Heart right ventricle (tissue), 16 donors: ENCODE measurements at regions not wholly inside any gene's neighbourhood (a gene's known extent, or its start where the extent isn't known, plus 50 kb on each side); places are given as distances from the start of the nearest gene placed in this dataset.

Experiments
- ATAC-seq, 8 donors: fragments of 200-7000 bp; cut with Tn5 transposase; one replicate each; pipeline ENCODE4 v1.9.1; 2020; ENCODE audit warnings: mild to moderate bottlenecking in 8 of 8, moderate library complexity in 8 of 8, moderate number of reproducible peaks in 1 of 8
- DNase-seq, 2 donors: peaks; one replicate each; pipeline ENCODE4 v3.0.0-alpha.2; 2020
- H3K27ac ChIP-seq, 10 donors: fragments of 200-600 bp; sonication (generic) in 2 of 10; one replicate each; pipeline versions ENCODE4 v1.5.0 to v1.8.0; 2020 to 2022; ENCODE audit warnings: mild to moderate bottlenecking in 3 of 10
- H3K27me3 ChIP-seq, 7 donors: fragments of 200-600 bp; one replicate each; pipeline ENCODE4 v1.8.0; 2021 to 2022; ENCODE audit warnings: mild to moderate bottlenecking in 2 of 7
- H3K36me3 ChIP-seq, 9 donors: fragments of 200-600 bp; sonication (generic) in 1 of 9; one replicate each; pipeline versions ENCODE4 v1.5.0 to v1.8.0; 2020 to 2022; ENCODE audit warnings: mild to moderate bottlenecking in 2 of 9
- H3K4me1 ChIP-seq, 9 donors: fragments of 200-600 bp; sonication (generic) in 1 of 9; one replicate each; pipeline versions ENCODE4 v1.5.0 to v1.8.0; 2020 to 2022; ENCODE audit warnings: mild to moderate bottlenecking in 4 of 9
- H3K4me3 ChIP-seq, 10 donors: fragments of 200-600 bp; sonication (generic) in 2 of 10; one replicate each; pipeline versions ENCODE4 v1.5.0 to v1.8.0; 2020 to 2022; ENCODE audit warnings: mild to moderate bottlenecking in 7 of 10, moderate library complexity in 2 of 10
- H3K9me3 ChIP-seq, 11 donors: fragments of 200-600 bp in 10 of 11; sonication (generic) in 2 of 11; one replicate each; pipeline versions ENCODE4 v1.5.0 to v1.8.0; 2013 to 2022; ENCODE audit warnings: mild to moderate bottlenecking in 2 of 11, control low read depth in 1 of 11, moderate library complexity in 1 of 11
- CTCF ChIP-seq, 9 donors: fragments of 200-600 bp; sonication (generic) in 2 of 9; IDR thresholded peaks; one replicate each; pipeline versions ENCODE4 v1.5.0 to v1.8.0; 2021 to 2022; ENCODE audit warnings: antibody characterized with exemption in 9 of 9, mild to moderate bottlenecking in 5 of 9, moderate library complexity in 1 of 9
- WGBS, 2 donors: extraction: QIAGEN DNeasy Blood & Tissue Kit; methylation state at CpG; one replicate each; pipeline ENCODE4 v1.1.7; 2013; ENCODE audit warnings: inconsistent platforms in 1 of 2; 5-methylcytosine and 5-hydroxymethylcytosine counted together
- intact Hi-C, 10 donors: fragments of 100-400 bp; cut with DNase I; formaldehyde crosslinking; loops; one replicate each; pipeline versions ENCODE4 v1.11.1 to v1.14.2; 2022
- donor health status: Arrhythmogenic right ventricular cardiomyopathy.
- donor health status: ischemic (EF 13 %, LVEDD 7.1; RV severe dilation, severe dysfunction).
- donor health status: healthy with polysubstance abuse.
- donor health status: DM: no; HTN: yes; CAD: no.
- donor health status: DM: no; HTN: no; CAD: no.
- donor health status: ischemic (EF 25% LVEDD 6.9; RV normal size, moderate dysfunction).
- donor health status: ischemic (EF 25% LVEDD 5.7; RV mildly dilated, moderate dysfunction).
- donor health status: healthy.
- donor health status: DM: yes; HTN: yes; CAD: no.
- donor health status: Ischemic cardiomyopathy.
- donor health status: ischemic (EF 35%, LVEDD 5.7; RV mildly dilated, moderate dysfunction).
- donor health status: nonischemic (EF 11% LVEDD 7.7; RV severe dilation, severe dysfunction).
- donor health status: DM: yes; HTN: yes; CAD: no.
- donor health status: PGD.
- donor health status: ischemic (EF 29% LVEDD 5.4; RV normal size, mild dysfunction).
- donor health status: nonischemic (EF 23%, LVEDD 6.1; RV moderate dilation, normal function).

DNA sequence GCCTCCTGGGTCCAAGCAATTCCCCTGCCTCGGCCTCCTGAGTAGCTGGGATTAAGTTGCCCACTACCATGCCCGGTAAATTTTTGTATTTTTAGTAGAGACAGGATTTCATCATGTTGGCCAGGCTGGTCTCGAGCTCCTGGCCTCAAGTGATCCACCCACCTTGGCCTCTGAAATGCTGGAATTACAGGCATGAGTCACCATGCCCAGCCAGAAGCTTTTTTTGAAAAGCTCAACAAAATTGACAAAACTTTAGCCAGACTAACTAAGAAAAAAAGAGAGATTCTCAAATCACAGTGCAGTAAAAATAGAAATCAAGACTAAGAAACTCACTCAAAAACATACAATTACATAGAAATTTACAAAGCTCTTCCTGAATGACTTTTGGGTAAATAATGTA is 420.6 kb downstream of the COL12A1 start:
- H3K9me3 ChIP-seq = peaks cover 0 to 23% (median 0%) of the 10 kb centered on the region in 11 donors
- H3K4me1 ChIP-seq = no peaks in the 10 kb centered on the region
- no peak overlapping the region for H3K4me3 ChIP-seq
- H3K27ac ChIP-seq = no peak overlapping the region
- no peaks in the 10 kb centered on the region for H3K36me3 ChIP-seq
- TF ChIP-seq CTCF (IDR thresholded peaks at IDR 0.05) = no peak
- no peak for ATAC-seq
- WGBS, 2 donors = 71 to 72% methylated on average over 3 of the region's 3 CpGs
- intact Hi-C loops = no loop called here
- no peaks in the 10 kb centered on the region for H3K27me3 ChIP-seq
- DNase-seq = no peak

- peaks cover 0 to 23% (median 0%) of the 10 kb centered on the region in 11 donors for H3K9me3 ChIP-seq
- peak in 2 of 8 donors; percentile 25 to 27 for ATAC-seq
- no peaks in the 10 kb centered on the region for H3K27me3 ChIP-seq
- intact Hi-C loops = no loop called here
- TF ChIP-seq CTCF (IDR thresholded peaks at IDR 0.05) = no peak
- H3K4me1 ChIP-seq = no peaks in the 10 kb centered on the region
- no peak overlapping the region for H3K4me3 ChIP-seq
- WGBS, 2 donors = 50 to 61% methylated on average over 1 of the region's 1 CpG
- peak overlapping the region in 2 of 10 donors; percentile 6 to 52 for H3K27ac ChIP-seq
- H3K36me3 ChIP-seq = no peaks in the 10 kb centered on the region
- DNase-seq = no peak
Measured at GRCh38 chr6:74782346-74782745, 423.5 kb downstream of the COL12A1 start.

- no peaks in the 10 kb centered on the region for H3K4me1 ChIP-seq
- no peaks in the 10 kb centered on the region for H3K27me3 ChIP-seq
- no peak overlapping the region for H3K27ac ChIP-seq
- intact Hi-C loops = no loop called here
- H3K36me3 ChIP-seq = no peaks in the 10 kb centered on the region
- H3K9me3 ChIP-seq = peaks cover 0 to 12% (median 0%) of the 10 kb centered on the region in 11 donors
- no peak for TF ChIP-seq CTCF (IDR thresholded peaks at IDR 0.05)
- ATAC-seq (no peak), DNase-seq (no peak)
- H3K4me3 ChIP-seq = no peak overlapping the region
Measured at GRCh38 chr6:74780831-74781230, 425.0 kb downstream of the COL12A1 start.

- Histone ChIP-seq H3K4me1 (peaks cover 0 to 13% (median 0%) of the 10 kb centered on the region in 9 donors), H3K36me3 (no peaks in the 10 kb centered on the region), H3K27ac (no peak overlapping the region), H3K4me3 (no peak overlapping the region), H3K9me3 (peaks cover 0 to 5% (median 0%) of the 10 kb centered on the region in 11 donors), H3K27me3 (no peaks in the 10 kb centered on the region)
- DNase-seq = no peak
- no peak for ATAC-seq
- TF ChIP-seq CTCF (IDR thresholded peaks at IDR 0.05) = no peak
- intact Hi-C loops = no loop called here
Measured at GRCh38 chr6:74768738-74769137, 437.1 kb downstream of the COL12A1 start.

GRCh38 chr6:74768120-74768519 is 437.7 kb downstream of the COL12A1 start:
- 43 to 49% methylated on average over 3 of the region's 3 CpGs for WGBS, 2 donors
- peaks cover 0 to 5% (median 0%) of the 10 kb centered on the region in 11 donors for H3K9me3 ChIP-seq
- no peaks in the 10 kb centered on the region for H3K27me3 ChIP-seq
- no peak overlapping the region for H3K27ac ChIP-seq
- no peaks in the 10 kb centered on the region for H3K36me3 ChIP-seq
- no peak overlapping the region for H3K4me3 ChIP-seq
- peaks cover 0 to 13% (median 0%) of the 10 kb centered on the region in 9 donors for H3K4me1 ChIP-seq
- DNase-seq (no peak), ATAC-seq (no peak)
- intact Hi-C loops = no loop called here
- TF ChIP-seq CTCF (IDR thresholded peaks at IDR 0.05) = no peak
